Kidney (tissue), 13 donors: ENCODE measurements at regions not wholly inside any gene's neighbourhood (a gene's known extent, or its start where the extent isn't known, plus 50 kb on each side); places are given as distances from the start of the nearest gene placed in this dataset.

ENCODE experiments used
- DNase-seq, 5 donors: peaks; one replicate each; pipeline ENCODE4 v3.0.0-alpha.2; 2013 to 2020
- FAIRE-seq: peaks from 2 replicates; lab custom pipeline; 2012; peaks lifted over from hg19 to GRCh38; lab: Jason Lieb, UNC
- H3K27ac ChIP-seq, 2 donors: one replicate each; pipeline ENCODE4 v1.7.0; 2013; ENCODE audit warnings: low read depth in 2 of 2, low read length in 2 of 2, inconsistent platforms in 1 of 2
- H3K27me3 ChIP-seq: one replicate; pipeline ENCODE4 v1.7.1; 2013; ENCODE audit warnings: low read length, inconsistent platforms; ENCODE audit not compliant: control insufficient read depth, insufficient read depth
- H3K36me3 ChIP-seq, 3 donors: one replicate each; pipeline versions ENCODE4 v1.7.0 to v1.7.1; 2013; ENCODE audit warnings: low read length in 3 of 3, control low read depth in 1 of 3, inconsistent platforms in 1 of 3; ENCODE audit not compliant: insufficient read depth in 3 of 3, control insufficient read depth in 2 of 3
- H3K4me1 ChIP-seq, 3 donors: one replicate each; pipeline versions ENCODE4 v1.7.0 to v1.7.1; 2013; ENCODE audit warnings: low read length in 3 of 3, inconsistent platforms in 1 of 3, low read depth in 1 of 3; ENCODE audit not compliant: control insufficient read depth in 2 of 3, insufficient read depth in 2 of 3
- H3K4me3 ChIP-seq, 3 donors: one replicate each; pipeline versions ENCODE4 v1.7.0 to v1.8.1; 2013; ENCODE audit warnings: low read length in 3 of 3, control low read depth in 1 of 3, inconsistent platforms in 1 of 3
- H3K9ac ChIP-seq, 3 donors: one replicate each; pipeline versions ENCODE4 v1.7.0 to v1.7.1; 2013; ENCODE audit warnings: low read length in 3 of 3, control low read depth in 1 of 3, inconsistent platforms in 1 of 3
- H3K9me3 ChIP-seq, 3 donors: one replicate each; pipeline versions ENCODE4 v1.7.0 to v1.7.1; 2013; ENCODE audit warnings: low read length in 3 of 3, control low read depth in 1 of 3, inconsistent platforms in 1 of 3; ENCODE audit not compliant: control insufficient read depth in 2 of 3, insufficient read depth in 1 of 3
- intact Hi-C: fragments of 100-400 bp; cut with DNase I; formaldehyde crosslinking; loops from one replicate; pipeline ENCODE4 v1.11.1; 2022
- TF ChIP-seq, protein P1 (sequence below): IDR thresholded peaks from 3 replicates; pipeline ENCODE4 v1.5.1; 2012; ENCODE audit warnings: mild to moderate bottlenecking, moderate library complexity, borderline replicate concordance; ENCODE audit not compliant: insufficient read depth; ENCODE audit errors: extremely low read depth
- donor health status: control.
- donor health status: control.
- donor health status: control.
- donor health status: control.
- donor health status: control.
- donor health status: DM: yes; HTN: yes; CAD: no.
- donor health status: Normal renal cell carcinoma (clear cell type).

DNA sequence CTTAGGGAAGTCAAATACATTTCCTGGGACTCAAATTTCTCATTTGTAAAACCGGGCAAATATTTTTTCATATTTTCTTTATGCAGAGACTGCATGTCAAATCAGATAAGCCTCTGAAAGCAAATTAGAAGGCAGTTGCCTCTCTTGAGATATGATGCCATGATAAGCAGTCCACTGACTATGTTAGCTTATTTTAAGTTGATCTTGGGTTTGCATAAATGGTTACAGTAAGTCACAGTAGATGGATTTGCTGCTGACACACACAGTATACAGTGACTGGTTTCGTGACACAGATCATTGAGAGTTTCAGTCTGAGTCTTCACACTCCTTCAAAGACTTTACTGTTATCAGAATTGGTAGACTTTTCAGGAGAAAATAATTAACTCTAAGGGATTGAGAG is 927.6 kb upstream of the CDH8 start:
- DNase-seq (no peak), FAIRE-seq (no peak)
- no peak overlapping the region for H3K4me3 ChIP-seq
- no peak overlapping the region for H3K27ac ChIP-seq
- no peaks in the 10 kb centered on the region for H3K36me3 ChIP-seq
- no peaks in the 10 kb centered on the region for H3K27me3 ChIP-seq
- intact Hi-C loops: no loop called here
- TF ChIP-seq, protein P1, sequence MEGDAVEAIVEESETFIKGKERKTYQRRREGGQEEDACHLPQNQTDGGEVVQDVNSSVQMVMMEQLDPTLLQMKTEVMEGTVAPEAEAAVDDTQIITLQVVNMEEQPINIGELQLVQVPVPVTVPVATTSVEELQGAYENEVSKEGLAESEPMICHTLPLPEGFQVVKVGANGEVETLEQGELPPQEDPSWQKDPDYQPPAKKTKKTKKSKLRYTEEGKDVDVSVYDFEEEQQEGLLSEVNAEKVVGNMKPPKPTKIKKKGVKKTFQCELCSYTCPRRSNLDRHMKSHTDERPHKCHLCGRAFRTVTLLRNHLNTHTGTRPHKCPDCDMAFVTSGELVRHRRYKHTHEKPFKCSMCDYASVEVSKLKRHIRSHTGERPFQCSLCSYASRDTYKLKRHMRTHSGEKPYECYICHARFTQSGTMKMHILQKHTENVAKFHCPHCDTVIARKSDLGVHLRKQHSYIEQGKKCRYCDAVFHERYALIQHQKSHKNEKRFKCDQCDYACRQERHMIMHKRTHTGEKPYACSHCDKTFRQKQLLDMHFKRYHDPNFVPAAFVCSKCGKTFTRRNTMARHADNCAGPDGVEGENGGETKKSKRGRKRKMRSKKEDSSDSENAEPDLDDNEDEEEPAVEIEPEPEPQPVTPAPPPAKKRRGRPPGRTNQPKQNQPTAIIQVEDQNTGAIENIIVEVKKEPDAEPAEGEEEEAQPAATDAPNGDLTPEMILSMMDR: no peak
- peaks cover 0 to 2% (median 0%) of the 10 kb centered on the region in 3 donors for H3K4me1 ChIP-seq
- H3K9me3 ChIP-seq: no peaks in the 10 kb centered on the region
- H3K9ac ChIP-seq: no peak overlapping the region

DNA sequence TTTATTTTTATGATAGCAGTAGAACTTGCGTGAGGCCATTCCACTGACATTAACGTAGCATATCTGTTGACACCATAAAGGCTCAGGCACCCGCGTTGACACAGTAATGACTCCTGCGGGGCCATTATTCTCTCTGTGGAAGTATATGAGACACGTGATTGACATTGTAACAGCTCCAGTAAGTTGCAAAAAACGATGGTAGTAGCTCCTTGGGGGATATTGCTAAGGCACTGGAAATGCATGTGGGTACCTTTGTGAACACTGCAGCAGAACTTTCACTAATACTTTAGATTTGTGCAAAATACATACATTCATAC is 918.8 kb upstream of the CDH8 start:
- H3K4me3 ChIP-seq: no peak overlapping the region
- TF ChIP-seq, protein P1: no peak
- H3K36me3 ChIP-seq: no peaks in the 10 kb centered on the region
- no peak overlapping the region for H3K27ac ChIP-seq
- H3K4me1 ChIP-seq: no peaks in the 10 kb centered on the region
- H3K9me3 ChIP-seq: no peaks in the 10 kb centered on the region
- H3K27me3 ChIP-seq: no peaks in the 10 kb centered on the region
- no peak for FAIRE-seq
- intact Hi-C loops: no loop called here
- no peak for DNase-seq
- H3K9ac ChIP-seq: no peak overlapping the region

DNA sequence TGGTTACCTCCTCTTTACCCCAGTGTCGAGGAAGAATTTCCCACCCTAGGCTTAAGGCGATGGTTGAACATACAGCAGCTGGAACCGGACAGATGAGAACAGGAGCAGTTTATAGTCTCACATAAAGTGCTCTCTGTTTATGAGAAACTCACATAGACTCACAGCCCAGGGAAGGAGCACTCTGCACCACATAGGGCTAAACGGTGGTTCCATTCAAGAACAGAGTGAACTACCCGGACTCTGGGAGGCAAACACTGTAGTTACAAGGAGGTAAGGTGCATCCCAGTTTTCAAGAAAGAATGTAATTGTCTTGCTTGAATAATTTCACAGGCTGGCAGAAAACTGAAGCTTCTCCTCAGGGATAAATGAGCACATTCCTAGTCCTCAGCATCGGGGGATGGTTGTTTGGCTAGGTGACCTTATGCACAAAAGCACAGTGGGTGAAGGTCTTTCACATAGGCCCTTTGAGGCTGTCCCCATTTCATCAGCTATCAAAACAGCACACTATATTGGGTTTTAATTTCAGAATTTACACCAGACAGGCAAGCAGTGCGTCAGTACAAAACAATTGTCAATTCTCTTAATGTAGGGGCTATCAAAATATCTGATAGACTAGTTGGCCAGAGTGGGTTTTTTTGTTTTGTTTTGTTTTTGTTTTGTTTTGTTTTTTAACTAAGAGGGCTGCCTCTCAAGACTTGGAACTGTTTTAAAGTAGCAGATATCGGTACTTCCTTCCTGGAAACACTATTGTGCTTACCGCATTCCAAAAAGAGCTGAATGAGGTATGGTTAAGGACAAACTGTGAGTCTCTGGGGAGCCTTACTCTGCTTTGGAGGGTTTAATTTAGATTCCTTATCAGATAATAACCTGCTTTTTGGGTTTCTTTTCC is 918.1 kb upstream of the CDH8 start:
- TF ChIP-seq, protein P1: no peak
- Histone ChIP-seq H3K27me3 (no peaks in the 10 kb centered on the region), H3K9ac (no peak overlapping the region), H3K27ac (no peak overlapping the region), H3K4me1 (no peaks in the 10 kb centered on the region), H3K36me3 (no peaks in the 10 kb centered on the region), H3K9me3 (no peaks in the 10 kb centered on the region), H3K4me3 (no peak overlapping the region)
- intact Hi-C loops: no loop called here
- DNase-seq (peak in 2 of 5 donors; percentile 15 to 43), FAIRE-seq (no peak)

DNA sequence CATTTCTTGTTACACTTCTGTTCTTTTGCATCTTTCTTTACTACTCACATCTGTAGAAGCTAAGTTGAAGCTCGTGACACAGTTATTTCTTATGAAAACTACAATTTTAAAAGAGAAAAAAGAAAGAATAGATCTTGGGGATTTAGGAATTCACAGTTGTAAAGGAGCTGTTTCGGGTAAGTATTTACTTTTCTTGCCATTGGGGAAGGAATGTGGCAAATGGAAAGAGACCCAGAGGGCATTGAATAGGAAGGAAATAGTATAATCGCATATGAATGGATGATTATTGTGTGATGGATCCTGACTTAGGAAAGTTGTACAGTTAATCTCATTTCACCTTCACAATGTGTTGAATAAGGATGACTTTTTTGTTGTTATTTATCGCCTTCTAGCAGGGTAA is 914.1 kb upstream of the CDH8 start:
- DNase-seq (no peak), FAIRE-seq (no peak)
- Histone ChIP-seq H3K9me3 (no peaks in the 10 kb centered on the region), H3K4me3 (no peak overlapping the region), H3K9ac (no peak overlapping the region), H3K27ac (no peak overlapping the region), H3K27me3 (no peaks in the 10 kb centered on the region), H3K4me1 (no peaks in the 10 kb centered on the region), H3K36me3 (no peaks in the 10 kb centered on the region)
- TF ChIP-seq, protein P1: no peak
- intact Hi-C loops: no loop called here
